AG08395 (cell line): ENCODE measurements at regions not wholly inside any gene's neighbourhood (a gene's known extent, or its start where the extent isn't known, plus 50 kb on each side); places are given as distances from the start of the nearest gene placed in this dataset.

Experiments used
- DNase-seq: peaks from one replicate; pipeline ENCODE4 v3.0.0; 2012; ENCODE audit warnings: mixed read lengths, low spot score

- no peak for DNase-seq
These were observed 58.8 kb upstream of the RPS23 start for GRCh38 chr5:82336959-82337351.

GRCh38 chr5:82336226-82336958, 58.2 kb upstream of the RPS23 start:
- no peak for DNase-seq

DNA sequence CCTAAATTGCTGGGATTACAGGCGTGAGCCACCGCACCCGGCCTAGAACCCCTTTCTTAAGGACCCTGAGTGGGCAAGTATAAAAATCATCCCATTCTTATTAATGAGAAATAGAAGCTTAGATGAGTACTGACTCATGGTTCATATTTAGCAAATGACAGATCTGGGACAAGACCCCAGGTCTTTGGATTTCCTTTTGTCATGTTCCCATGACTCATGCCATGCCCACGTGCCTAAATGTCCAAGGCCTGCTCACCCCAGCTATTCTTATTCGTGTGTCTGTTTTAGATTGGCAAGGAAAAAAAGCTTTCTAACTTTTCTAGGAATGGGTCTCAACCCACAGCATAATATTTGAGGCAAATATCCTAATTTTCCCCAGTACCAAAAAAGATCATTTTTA, 57.7 kb upstream of the RPS23 start:
- DNase-seq, result no peak

- peak; percentile 82 for DNase-seq
These were observed 56.7 kb upstream of the RPS23 start for GRCh38 chr5:82334856-82335255.

- DNase-seq, result no peak
These were observed 56.0 kb upstream of the RPS23 start for GRCh38 chr5:82334085-82334692.

- DNase-seq, result no peak
These were observed 54.9 kb upstream of the RPS23 start for GRCh38 chr5:82332886-82333615.

GRCh38 chr5:82332064-82332855, 54.1 kb upstream of the RPS23 start:
- no peak for DNase-seq

DNA sequence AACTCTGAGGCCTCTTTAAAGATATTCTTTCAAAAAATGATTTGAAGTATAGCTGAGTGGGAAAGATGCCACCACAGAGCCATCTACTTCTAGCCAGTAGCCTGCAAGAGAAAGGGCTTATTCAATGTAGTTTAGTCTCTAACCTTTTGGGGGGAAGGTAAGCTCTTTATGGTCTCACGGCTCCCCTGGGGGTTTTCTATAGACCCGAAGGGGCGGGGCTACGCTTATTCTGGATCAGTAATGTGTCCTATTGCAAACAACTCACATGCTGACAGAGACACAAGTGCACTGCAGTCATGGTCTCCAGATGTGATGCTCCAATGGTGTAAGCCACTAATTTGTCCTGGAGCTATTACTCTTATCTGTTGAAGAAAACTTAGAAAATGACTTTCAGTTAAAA, 53.4 kb upstream of the RPS23 start:
- no peak for DNase-seq

DNA sequence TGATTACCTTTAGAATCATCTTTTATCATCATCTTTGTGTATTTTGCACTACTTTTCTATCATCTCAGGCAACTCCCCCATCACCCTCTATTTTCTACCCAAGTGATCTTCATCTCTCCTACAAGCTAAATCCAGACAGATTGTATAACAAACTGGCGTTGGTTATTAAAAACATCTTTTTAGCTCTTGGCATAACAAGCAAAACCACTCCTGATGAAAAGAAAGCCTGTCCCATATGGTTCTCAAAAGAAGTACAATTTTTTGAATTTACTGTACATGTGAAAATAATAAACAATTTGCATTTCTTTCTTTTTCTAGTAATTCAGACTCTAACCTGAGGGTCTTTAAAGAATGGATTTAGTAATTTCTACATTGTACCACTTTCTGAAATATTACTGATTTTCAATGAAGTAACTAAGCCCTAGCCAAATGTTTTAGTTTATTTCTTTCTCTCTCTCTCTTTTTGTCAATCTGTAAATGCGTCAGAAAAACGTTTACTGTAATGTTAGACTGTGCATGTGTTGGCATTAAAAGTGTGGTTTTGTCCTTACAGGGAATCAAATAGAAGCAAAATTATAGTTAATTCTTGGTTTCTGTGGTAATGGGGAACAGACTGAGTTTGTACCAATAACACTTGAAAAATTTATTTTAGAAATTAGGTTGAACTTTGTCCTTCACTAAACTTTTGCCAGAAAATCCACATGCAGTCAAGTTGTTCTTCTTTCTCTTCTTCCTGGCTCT, 52.5 kb upstream of the RPS23 start:
- DNase-seq, result no peak

- DNase-seq, result no peak
These were observed 51.2 kb upstream of the RPS23 start for GRCh38 chr5:82329393-82329792.
